GM19463 (cell line): ENCODE measurements at regions not wholly inside any gene's neighbourhood (a gene's known extent, or its start where the extent isn't known, plus 50 kb on each side); places are given as distances from the start of the nearest gene placed in this dataset.
A peak's percentile ranks its signal among the peaks of the same experiment; 100 is the strongest.
"Not testable (repeated sequence)": the region's sequence is repeated elsewhere in the genome, so short reads cannot be mapped to it uniquely, and the experiment has no call there.

Experiments used
- ATAC-seq: cut with Tn5 transposase; IDR thresholded peaks from one replicate; pipeline ENCODE4 v1.9.1; 2021; ENCODE audit warnings: mild to moderate bottlenecking, moderate library complexity; ENCODE audit not compliant: unreplicated experiment

- ATAC-seq = not testable (repeated sequence)
Measured at GRCh38 chr14:106753751-106754150, 1227.4 kb downstream of the TMEM121 start.

- not testable (repeated sequence) for ATAC-seq
Measured at GRCh38 chr14:106757444-106757843, 1231.1 kb downstream of the TMEM121 start.

- not testable (repeated sequence) for ATAC-seq
Measured at GRCh38 chr14:106761886-106762816, 1235.8 kb downstream of the TMEM121 start.

- not testable (repeated sequence) for ATAC-seq
Measured at GRCh38 chr14:106764968-106765369, 1238.6 kb downstream of the TMEM121 start.

- ATAC-seq = no peak
Measured at GRCh38 chr14:106766145-106766544, 1239.8 kb downstream of the TMEM121 start.

- not testable (repeated sequence) for ATAC-seq
Measured at GRCh38 chr14:106766551-106767277, 1240.3 kb downstream of the TMEM121 start.

GRCh38 chr14:106768230-106768629 lies 1241.8 kb downstream of the TMEM121 start:
- not testable (repeated sequence) for ATAC-seq

- not testable (repeated sequence) for ATAC-seq
Measured at GRCh38 chr14:106768972-106769700, 1242.8 kb downstream of the TMEM121 start.

- ATAC-seq = not testable (repeated sequence)
Measured at GRCh38 chr14:106770158-106770672, 1243.8 kb downstream of the TMEM121 start.

GRCh38 chr14:106774889-106775480 lies 1248.6 kb downstream of the TMEM121 start:
- not testable (repeated sequence) for ATAC-seq

- ATAC-seq = no peak
Measured at GRCh38 chr14:106776395-106776983, 1250.1 kb downstream of the TMEM121 start.

GRCh38 chr14:106778986-106779385 lies 1252.6 kb downstream of the TMEM121 start:
- no peak for ATAC-seq

GRCh38 chr14:106786697-106787096 lies 1260.3 kb downstream of the TMEM121 start:
- ATAC-seq = no peak

- no peak for ATAC-seq
Measured at GRCh38 chr14:106787626-106788025, 1261.2 kb downstream of the TMEM121 start.

- no peak for ATAC-seq
Measured at GRCh38 chr14:106788534-106788933, 1262.2 kb downstream of the TMEM121 start.

- no peak for ATAC-seq
Measured at GRCh38 chr14:106789318-106789717, 1262.9 kb downstream of the TMEM121 start.

GRCh38 chr14:106790189-106791036 lies 1264.0 kb downstream of the TMEM121 start:
- peak; percentile 44 for ATAC-seq

GRCh38 chr14:106792543-106792942 lies 1266.2 kb downstream of the TMEM121 start:
- no peak for ATAC-seq

GRCh38 chr14:106798166-106798565 lies 1271.8 kb downstream of the TMEM121 start:
- ATAC-seq = not testable (repeated sequence)
